ENCODE measurements at regions not wholly inside any gene's neighbourhood (a gene's known extent, or its start where the extent isn't known, plus 50 kb on each side); places are given as distances from the start of the nearest gene placed in this dataset.

GRCh38 chr2:235165631-235166030 is 213.8 kb downstream of the SH3BP4 start:
- no peak for TF ChIP-seq CTCF (IDR thresholded peaks at IDR 0.05; ENCODE audit: extremely low read depth in 1 of 2, insufficient read depth in 1 of 2, low read depth in 1 of 2, low read length in 2 of 2)
- no peak for TF ChIP-seq EZH2 (IDR thresholded peaks at IDR 0.05; ENCODE audit: borderline replicate concordance, low read depth, low read length, severe bottlenecking)
- no peak for TF ChIP-seq POLR2AphosphoS5 (IDR thresholded peaks at IDR 0.05; ENCODE audit: insufficient read depth, low read depth, low read length)
- no peak for TF ChIP-seq JUN (IDR thresholded peaks at IDR 0.05; ENCODE audit: borderline replicate concordance, insufficient read depth, insufficient read length, low read depth)
- TF ChIP-seq MYC (IDR thresholded peaks at IDR 0.05; ENCODE audit: low read depth, low read length) = no peak
